AG04449 (cell line): ENCODE measurements at regions not wholly inside any gene's neighbourhood (a gene's known extent, or its start where the extent isn't known, plus 50 kb on each side); places are given as distances from the start of the nearest gene placed in this dataset.

Source experiments
- CTCF ChIA-PET: fragments of 350-600 bp; formaldehyde crosslinking; extraction: SDS; loops from one replicate; lab custom pipeline; 2021; ENCODE audit warnings: antibody characterized with exemption; lab: Yijun Ruan, JAX
- POLR2A ChIA-PET: fragments of 400-600, 350-600 bp; formaldehyde crosslinking; extraction: SDS; loops from one replicate; lab custom pipeline; 2020; ENCODE audit warnings: antibody characterized with exemption, inconsistent platforms; lab: Yijun Ruan, JAX
- DNase-seq: peaks from one replicate; pipeline ENCODE4 v3.0.0-alpha.2; 2010; ENCODE audit warnings: low read depth, low spot score
- H3K4me3 ChIP-seq: 2 replicates; pipeline ENCODE4 v1.5.1; 2011; ENCODE audit warnings: low read depth, mild to moderate bottlenecking, control low read depth, low read length
- CTCF ChIP-seq: IDR thresholded peaks from one replicate; pipeline ENCODE4 v1.5.1; 2011; ENCODE audit warnings: mild to moderate bottlenecking, moderate library complexity, low read length, control low read depth, inconsistent platforms; ENCODE audit not compliant: insufficient read depth; ENCODE audit errors: missing control alignments

- no peak overlapping the region for H3K4me3 ChIP-seq
- no peak for DNase-seq
- POLR2A ChIA-PET = no interaction called here
- CTCF ChIA-PET = no interaction called here
- no peak for TF ChIP-seq CTCF
Measured at GRCh38 chr22:34001701-34002466, 81.6 kb upstream of the LARGE1 start.

GRCh38 chr22:34004058-34004457 is 83.8 kb upstream of the LARGE1 start:
- H3K4me3 ChIP-seq = no peak overlapping the region
- CTCF ChIA-PET = no interaction called here
- no peak for DNase-seq
- POLR2A ChIA-PET = no interaction called here
- no peak for TF ChIP-seq CTCF

- H3K4me3 ChIP-seq = no peak overlapping the region
- ChIA-PET CTCF (no interaction called here), POLR2A (no interaction called here)
- TF ChIP-seq CTCF = no peak
- DNase-seq = no peak
Measured at GRCh38 chr22:34010259-34010658, 90.0 kb upstream of the LARGE1 start.

GRCh38 chr22:34015642-34016041 is 95.4 kb upstream of the LARGE1 start:
- no peak for DNase-seq
- no peak overlapping the region for H3K4me3 ChIP-seq
- ChIA-PET POLR2A (no interaction called here), CTCF (no interaction called here)
- TF ChIP-seq CTCF = no peak

GRCh38 chr22:34017205-34017604 is 96.9 kb upstream of the LARGE1 start:
- POLR2A ChIA-PET = no interaction called here
- H3K4me3 ChIP-seq = no peak overlapping the region
- TF ChIP-seq CTCF = no peak

GRCh38 chr22:34019190-34019845 is 99.0 kb upstream of the LARGE1 start:
- H3K4me3 ChIP-seq = no peak overlapping the region
- DNase-seq = no peak
- no peak for TF ChIP-seq CTCF
- POLR2A ChIA-PET = no interaction called here
- CTCF ChIA-PET = no interaction called here

More at GRCh38 chr22:34017205-34017604, 96.9 kb upstream of the LARGE1 start:
- no peak for DNase-seq
- CTCF ChIA-PET = interaction anchor here (0.7 kb wide), 1 partner anchor 510 kb away, joined by 3 read pairs; no protein-coding TSS in a partner anchor
